ENCODE measurements at regions not wholly inside any gene's neighbourhood (a gene's known extent, or its start where the extent isn't known, plus 50 kb on each side); places are given as distances from the start of the nearest gene placed in this dataset.
"Not testable (repeated sequence)": the region's sequence is repeated elsewhere in the genome, so short reads cannot be mapped to it uniquely, and the experiment has no call there.

GRCh38 chr14:50020799-50021198 lies 95.6 kb downstream of the VCPKMT start:
- no peak for DNase-seq

GRCh38 chr14:50021261-50022031 lies 94.9 kb downstream of the VCPKMT start:
- DNase-seq: no peak

- DNase-seq: no peak
These were observed 93.7 kb downstream of the VCPKMT start for GRCh38 chr14:50022661-50023060.

GRCh38 chr14:50023671-50024490 lies 92.5 kb downstream of the VCPKMT start:
- no peak for DNase-seq

- DNase-seq: no peak
These were observed 91.3 kb downstream of the VCPKMT start for GRCh38 chr14:50025073-50025472.

- peak; percentile 35 for DNase-seq
These were observed 90.6 kb downstream of the VCPKMT start for GRCh38 chr14:50025776-50026175.

- no peak for DNase-seq
These were observed 90.0 kb downstream of the VCPKMT start for GRCh38 chr14:50026396-50026795.

- DNase-seq: no peak
These were observed 88.6 kb downstream of the VCPKMT start for GRCh38 chr14:50027816-50028215.

- DNase-seq: no peak
These were observed 87.9 kb downstream of the VCPKMT start for GRCh38 chr14:50028458-50028857.

- no peak for DNase-seq
These were observed 86.3 kb downstream of the VCPKMT start for GRCh38 chr14:50030036-50030435.

GRCh38 chr14:50030911-50031310 lies 85.5 kb downstream of the VCPKMT start:
- DNase-seq: not testable (repeated sequence)

- no peak for DNase-seq
These were observed 84.6 kb downstream of the VCPKMT start for GRCh38 chr14:50031602-50032313.

- DNase-seq: not testable (repeated sequence)
These were observed 83.8 kb downstream of the VCPKMT start for GRCh38 chr14:50032462-50033167.

- DNase-seq: no peak
These were observed 81.2 kb downstream of the VCPKMT start for GRCh38 chr14:50035214-50035613.

- DNase-seq: no peak
These were observed 80.2 kb downstream of the VCPKMT start for GRCh38 chr14:50036211-50036610.

- no peak for DNase-seq
These were observed 79.7 kb downstream of the VCPKMT start for GRCh38 chr14:50036637-50037036.

GRCh38 chr14:50037240-50037639 lies 79.1 kb downstream of the VCPKMT start:
- DNase-seq: no peak

GRCh38 chr14:50037852-50038251 lies 78.5 kb downstream of the VCPKMT start:
- no peak for DNase-seq

GRCh38 chr14:50038398-50039119 lies 77.8 kb downstream of the VCPKMT start:
- DNase-seq: no peak

GRCh38 chr14:50039120-50039517 lies 77.3 kb downstream of the VCPKMT start:
- DNase-seq: no peak

GRCh38 chr14:50039734-50040400 lies 76.5 kb downstream of the VCPKMT start:
- no peak for DNase-seq

- peak; percentile 23 for DNase-seq
These were observed 76.0 kb downstream of the VCPKMT start for GRCh38 chr14:50040401-50040775.

Data from NCI-H82 (cell line).